Transverse colon (tissue), 4 donors: ENCODE measurements at regions not wholly inside any gene's neighbourhood (a gene's known extent, or its start where the extent isn't known, plus 50 kb on each side); places are given as distances from the start of the nearest gene placed in this dataset.

Experiments
- DNase-seq: peaks from one replicate; pipeline ENCODE4 v3.0.0-alpha.2; 2019
- H3K27ac ChIP-seq, 4 donors: fragments of 200-600 bp; sonication (generic); 2 replicates each; pipeline ENCODE4 v1.5.1; 2016 to 2018; ENCODE audit warnings: inconsistent platforms in 4 of 4
- H3K27me3 ChIP-seq: fragments of 200-600 bp; sonication (generic); 2 replicates; pipeline ENCODE4 v1.5.1; 2017; ENCODE audit warnings: inconsistent platforms
- H3K36me3 ChIP-seq, 4 donors: fragments of 200-600 bp; sonication (generic); 2 replicates each; pipeline ENCODE4 v1.5.1; 2017 to 2019; ENCODE audit warnings: inconsistent platforms in 4 of 4
- H3K4me1 ChIP-seq, 4 donors: fragments of 200-600 bp; sonication (generic); 2 replicates each; pipeline ENCODE4 v1.5.1; 2017 to 2020; ENCODE audit warnings: inconsistent platforms in 4 of 4
- H3K4me3 ChIP-seq, 4 donors: fragments of 200-600 bp; sonication (generic); 1 replicate in 1 of 4; 2 replicates in 3 of 4; pipeline versions ENCODE4 v1.5.1 to v1.6.1; 2017 to 2019; ENCODE audit warnings: inconsistent platforms in 4 of 4
- H3K9me3 ChIP-seq, 2 donors: fragments of 200-600 bp; sonication (generic); 2 replicates each; pipeline ENCODE4 v1.5.1; 2017 to 2019; ENCODE audit warnings: inconsistent platforms in 2 of 2
- CTCF ChIP-seq, 5 experiments: fragments of 200-600 bp in 3 of 5; fragments of 450-650 bp in 2 of 5; sonication (generic) in 3 of 5; IDR thresholded peaks; 1 replicate in 2 of 5; 2 replicates in 3 of 5; pipeline ENCODE4 v1.5.1; 2016 to 2017; ENCODE audit warnings: antibody characterized with exemption in 5 of 5, inconsistent platforms in 3 of 5, mild to moderate bottlenecking in 2 of 5, moderate library complexity in 1 of 5
- EP300 ChIP-seq: sonication (generic); formaldehyde crosslinking; IDR thresholded peaks from one replicate; pipeline ENCODE4 v1.6.1; 2017; ENCODE audit warnings: antibody characterized with exemption, low read depth
- POLR2A ChIP-seq: fragments of 450-650 bp; IDR thresholded peaks from one replicate; pipeline ENCODE4 v1.6.1; 2016; ENCODE audit warnings: antibody characterized with exemption, mild to moderate bottlenecking, moderate library complexity
- POLR2AphosphoS5 ChIP-seq, 3 donors: sonication (generic); formaldehyde crosslinking; IDR thresholded peaks; one replicate each; pipeline ENCODE4 v1.6.1; 2016; ENCODE audit warnings: antibody characterized with exemption in 3 of 3
- WGBS, 2 donors: methylation state at CpG; one replicate each; pipeline ENCODE4 v1.1.5; 2018; ENCODE audit warnings: low coverage in 1 of 2; 5-methylcytosine and 5-hydroxymethylcytosine counted together
- in situ Hi-C, 4 donors: fragments of 200-750 bp; cut with MboI; loops; one replicate each; pipeline versions ENCODE4 v1.15.0 to v1.15.1; 2017; ENCODE audit warnings: low sequenced_read_pairs in 3 of 4, low pct_ligation_motif_present in 1 of 4, low pct_unique_long_range_greater_than_20kb in 1 of 4
- intact Hi-C: fragments of 100-400 bp; cut with DNase I; formaldehyde crosslinking; loops from one replicate; pipeline ENCODE4 v1.15.1; 2023; ENCODE audit warnings: low total_unique reads

DNA sequence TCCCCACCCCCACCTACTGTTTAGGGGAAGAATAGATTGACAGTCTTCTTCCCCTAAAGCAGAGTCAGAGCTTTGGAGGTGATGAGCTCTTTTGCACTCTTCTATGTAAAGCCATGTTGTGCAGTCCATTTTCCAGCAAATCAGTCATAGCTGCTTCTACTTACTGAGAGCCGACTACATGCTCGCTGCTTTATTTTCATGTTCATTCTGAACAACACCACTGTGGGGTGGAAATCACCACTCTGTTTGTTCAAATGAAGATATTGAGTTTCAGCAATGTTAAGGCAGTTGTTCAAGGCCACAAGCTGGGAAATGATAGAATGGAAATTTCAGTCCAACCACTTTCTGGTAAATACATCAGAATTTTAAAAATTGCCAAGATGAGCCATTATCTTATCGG lies 88.3 kb downstream of the INSIG2 start:
- DNase-seq, result no peak
- Histone ChIP-seq H3K27ac (no peak overlapping the region), H3K4me3 (no peak overlapping the region), H3K4me1 (no peaks in the 10 kb centered on the region), H3K27me3 (no peaks in the 10 kb centered on the region), H3K9me3 (no peaks in the 10 kb centered on the region), H3K36me3 (no peaks in the 10 kb centered on the region)
- intact Hi-C loops (no loop called here), in situ Hi-C loops (no loop called here)
- TF ChIP-seq CTCF (IDR thresholded peaks at IDR 0.05) (no peak), POLR2A (no peak), POLR2AphosphoS5 (IDR thresholded peaks at IDR 0.05) (no peak), EP300 (no peak)
- WGBS, 2 donors, result 67 to 78% methylated on average over 1 to 3 of the region's 3 CpGs

DNA sequence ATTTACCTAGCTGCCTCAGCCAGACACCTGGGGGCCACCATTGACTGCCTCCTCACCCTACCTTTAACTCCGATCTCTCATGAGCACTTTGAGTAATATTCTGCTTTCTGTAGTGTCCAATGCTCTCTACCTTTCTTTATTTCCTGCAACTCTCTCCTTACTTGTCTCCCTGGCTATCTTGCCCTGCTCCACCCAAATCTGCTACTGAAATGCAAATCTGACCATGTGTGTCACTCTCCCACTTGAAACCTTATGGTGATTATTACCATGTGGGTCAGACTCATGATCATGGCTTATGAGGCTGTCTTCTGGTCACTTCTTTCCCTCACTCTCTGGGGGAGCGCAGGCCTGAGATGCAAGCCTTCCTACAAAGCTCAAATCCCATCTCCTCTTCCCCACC lies 83.3 kb downstream of the INSIG2 start:
- 92 to 100% methylated on average over 1 to 2 of the region's 2 CpGs for WGBS, 2 donors
- intact Hi-C loops, result no loop called here
- Histone ChIP-seq H3K27ac (no peak overlapping the region), H3K4me1 (no peaks in the 10 kb centered on the region), H3K36me3 (no peaks in the 10 kb centered on the region), H3K27me3 (no peaks in the 10 kb centered on the region), H3K4me3 (no peak overlapping the region), H3K9me3 (no peaks in the 10 kb centered on the region)
- DNase-seq, result no peak
- in situ Hi-C loops, result no loop called here
- no peak for TF ChIP-seq POLR2A
- TF ChIP-seq EP300, result no peak
- TF ChIP-seq POLR2AphosphoS5 (IDR thresholded peaks at IDR 0.05), result no peak
- no peak for TF ChIP-seq CTCF (IDR thresholded peaks at IDR 0.05)

DNA sequence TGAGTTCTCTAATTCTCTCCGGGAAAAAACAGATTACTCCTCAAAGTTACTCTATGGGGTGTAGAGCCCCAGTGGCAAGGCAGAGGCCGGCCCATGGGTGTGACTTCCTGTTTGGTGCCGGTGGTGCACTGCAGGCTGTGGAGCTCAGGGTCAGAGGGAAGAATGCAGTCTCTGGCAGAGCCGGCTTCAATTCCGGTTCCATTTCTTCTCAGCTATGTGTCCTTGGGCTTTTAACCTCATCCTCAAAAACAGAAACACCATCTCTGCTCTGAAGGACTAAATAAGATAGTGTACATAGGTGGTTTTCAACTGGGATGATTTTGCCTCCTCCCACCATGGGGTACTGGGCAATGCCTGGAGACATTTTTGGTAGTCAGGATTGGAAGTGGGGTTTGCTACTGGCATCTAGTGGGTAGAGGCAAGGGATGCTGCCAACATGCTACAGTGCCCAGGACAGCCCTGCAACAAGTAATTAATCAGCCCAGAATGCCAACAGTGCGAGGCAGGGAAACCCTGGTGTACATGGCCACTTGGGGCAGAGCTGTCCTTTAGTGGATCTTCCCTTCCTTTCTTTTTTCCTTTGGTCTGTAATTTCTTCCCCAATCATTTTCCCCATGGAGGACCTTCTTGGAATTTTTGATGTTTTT lies 81.2 kb downstream of the INSIG2 start:
- Histone ChIP-seq H3K27me3 (no peaks in the 10 kb centered on the region), H3K27ac (no peak overlapping the region), H3K9me3 (no peaks in the 10 kb centered on the region), H3K4me3 (no peak overlapping the region), H3K4me1 (no peaks in the 10 kb centered on the region), H3K36me3 (no peaks in the 10 kb centered on the region)
- no peak for TF ChIP-seq POLR2AphosphoS5 (IDR thresholded peaks at IDR 0.05)
- no peak for TF ChIP-seq CTCF (IDR thresholded peaks at IDR 0.05)
- no peak for TF ChIP-seq POLR2A
- TF ChIP-seq EP300, result no peak
- intact Hi-C loops, result no loop called here
- WGBS, 2 donors, result 32 to 70% methylated on average over 2 to 6 of the region's 6 CpGs
- in situ Hi-C loops, result no loop called here
- no peak for DNase-seq

- TF ChIP-seq EP300, result no peak
- TF ChIP-seq POLR2AphosphoS5 (IDR thresholded peaks at IDR 0.05), result no peak
- TF ChIP-seq CTCF (IDR thresholded peaks at IDR 0.05), result no peak
- TF ChIP-seq POLR2A, result no peak
- no peak overlapping the region for H3K27ac ChIP-seq
- intact Hi-C loops (no loop called here), in situ Hi-C loops (no loop called here)
- no peaks in the 10 kb centered on the region for H3K27me3 ChIP-seq
- no peaks in the 10 kb centered on the region for H3K4me1 ChIP-seq
- H3K9me3 ChIP-seq, result no peaks in the 10 kb centered on the region
- no peak overlapping the region for H3K4me3 ChIP-seq
- 72 to 83% methylated on average over 1 to 3 of the region's 3 CpGs for WGBS, 2 donors
- no peaks in the 10 kb centered on the region for H3K36me3 ChIP-seq
- no peak for DNase-seq
Observed at GRCh38 chr2:118168615-118169014, 80.3 kb downstream of the INSIG2 start.
